ENCODE measurements at regions not wholly inside any gene's neighbourhood (a gene's known extent, or its start where the extent isn't known, plus 50 kb on each side); places are given as distances from the start of the nearest gene placed in this dataset.

GRCh38 chr5:145129797-145130196 lies 705.3 kb downstream of the PRELID2 start:
- no peak for ATAC-seq
- no peak for DNase-seq (ENCODE audit: low spot score)

- ATAC-seq (no peak), DNase-seq (ENCODE audit: low spot score) (no peak)
Measured at GRCh38 chr5:145124806-145125205, 710.3 kb downstream of the PRELID2 start.

- ATAC-seq (no peak), DNase-seq (ENCODE audit: low spot score) (no peak)
Measured at GRCh38 chr5:145118611-145119010, 716.5 kb downstream of the PRELID2 start.

DNA sequence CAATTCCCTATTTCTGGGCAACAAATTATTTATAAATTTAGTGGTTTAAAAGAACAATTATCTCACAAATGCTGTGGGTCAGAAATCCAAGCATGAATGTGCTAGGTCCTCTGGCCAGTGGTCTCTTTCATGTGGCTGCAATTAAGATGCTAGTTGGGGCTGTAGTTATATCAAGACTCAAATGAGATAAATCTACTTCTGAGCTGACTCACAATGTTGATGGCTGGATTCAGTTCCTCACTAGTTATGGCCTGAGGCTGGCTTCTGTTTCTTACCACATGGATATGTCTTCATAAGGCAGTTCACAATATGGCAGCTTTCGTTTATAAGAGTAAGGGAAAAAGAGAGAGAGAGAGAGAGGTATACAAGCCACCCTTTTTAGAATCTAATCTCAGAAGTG lies 717.0 kb downstream of the PRELID2 start:
- ATAC-seq = no peak

GRCh38 chr5:145117285-145117684 lies 717.9 kb downstream of the PRELID2 start:
- DNase-seq (ENCODE audit: low spot score) (no peak), ATAC-seq (no peak)

More for the DNA sequence above, 717.0 kb downstream of the PRELID2 start:
- DNase-seq (ENCODE audit: low spot score) = no peak

- ATAC-seq (no peak), DNase-seq (ENCODE audit: low spot score) (no peak)
Measured at GRCh38 chr5:145111420-145111819, 723.7 kb downstream of the PRELID2 start.

- no peak for DNase-seq (ENCODE audit: low spot score)
- no peak for ATAC-seq
Measured at GRCh38 chr5:145110834-145111233, 724.3 kb downstream of the PRELID2 start.

DNA sequence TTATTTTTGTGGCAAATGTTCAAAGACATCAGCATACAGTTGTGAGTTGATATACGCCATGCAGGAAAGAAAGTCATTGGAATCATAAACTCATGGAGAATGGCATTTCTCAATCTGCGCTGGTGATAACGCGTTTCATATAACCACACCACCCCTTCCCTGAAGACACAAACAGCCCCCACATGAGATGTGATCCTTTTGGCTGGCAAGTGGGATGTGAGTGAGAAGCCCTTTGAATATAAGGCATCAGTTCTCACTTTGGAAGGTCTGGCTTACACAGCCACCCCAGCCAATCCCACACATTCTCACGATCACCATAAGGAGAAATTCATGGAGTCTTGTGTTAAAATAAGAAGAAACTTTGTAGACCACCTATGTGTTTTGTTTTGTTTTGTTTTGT lies 725.0 kb downstream of the PRELID2 start:
- no peak for ATAC-seq
- no peak for DNase-seq (ENCODE audit: low spot score)

GRCh38 chr5:145105384-145105783 lies 729.8 kb downstream of the PRELID2 start:
- DNase-seq (ENCODE audit: low spot score) (no peak), ATAC-seq (no peak)

GRCh38 chr5:145104106-145104505 lies 731.0 kb downstream of the PRELID2 start:
- DNase-seq (ENCODE audit: low spot score) (no peak), ATAC-seq (no peak)

- ATAC-seq (no peak), DNase-seq (ENCODE audit: low spot score) (no peak)
Measured at GRCh38 chr5:145101246-145101645, 733.9 kb downstream of the PRELID2 start.

GRCh38 chr5:145090115-145090514 lies 745.0 kb downstream of the PRELID2 start:
- DNase-seq (ENCODE audit: low spot score) (no peak), ATAC-seq (no peak)

DNA sequence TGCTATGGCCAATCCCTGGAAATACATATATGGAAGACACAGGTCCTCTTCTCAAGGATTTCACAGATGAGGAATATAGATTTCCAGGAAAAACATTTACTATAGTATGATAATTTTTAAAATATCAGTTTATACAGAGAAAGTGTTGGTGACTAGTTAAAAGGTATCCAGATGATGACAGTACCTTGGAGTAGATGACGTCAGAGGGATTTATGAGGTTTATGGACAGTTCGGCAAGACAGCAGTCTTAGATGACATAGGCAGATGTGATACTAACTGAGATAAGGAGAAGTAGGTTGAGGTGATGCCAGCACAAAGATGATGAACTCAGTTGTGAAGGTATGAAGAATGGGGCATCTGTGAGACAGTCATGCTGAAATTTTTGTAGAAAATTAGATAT lies 750.3 kb downstream of the PRELID2 start:
- ATAC-seq = no peak
- DNase-seq (ENCODE audit: low spot score) = no peak

DNA sequence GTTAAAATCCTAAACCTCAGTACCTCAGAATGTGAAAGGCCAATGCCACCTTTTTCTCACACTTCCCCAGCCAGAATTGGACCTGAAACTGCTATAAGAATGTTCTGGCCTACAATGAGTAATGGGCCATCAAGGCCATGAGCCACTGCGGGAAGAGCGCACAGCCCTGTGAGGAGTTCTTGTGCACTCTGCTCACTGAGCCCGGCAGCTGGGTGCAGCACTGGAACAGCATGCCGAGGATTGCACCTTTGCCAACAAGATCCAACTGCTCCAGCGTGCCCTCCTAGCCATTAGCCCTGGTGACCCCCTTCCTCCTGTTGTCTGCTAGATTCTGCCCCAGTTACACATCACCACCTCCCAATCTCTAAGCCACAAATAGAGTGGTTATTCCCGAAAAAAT lies 758.1 kb downstream of the PRELID2 start:
- no peak for DNase-seq (ENCODE audit: low spot score)
- no peak for ATAC-seq

DNA sequence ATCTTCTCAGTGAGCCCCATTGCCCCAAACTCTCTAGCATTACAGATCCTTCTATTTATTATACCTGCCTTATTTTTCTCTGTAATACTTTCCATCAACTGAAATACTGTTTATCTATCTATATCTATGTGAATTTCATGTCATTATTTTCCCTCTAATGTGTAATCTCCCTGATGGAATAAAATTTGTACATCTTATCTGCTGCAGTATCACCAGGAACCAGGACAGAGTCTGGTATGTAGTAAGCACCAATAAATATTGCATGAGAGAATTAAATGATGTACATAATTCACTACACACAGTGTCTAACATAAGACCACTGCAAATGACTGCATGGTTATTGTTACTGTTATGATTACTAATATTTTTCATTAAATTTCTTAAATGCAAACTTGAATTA lies 759.1 kb downstream of the PRELID2 start:
- DNase-seq (ENCODE audit: low spot score) = no peak
- no peak for ATAC-seq

DNA sequence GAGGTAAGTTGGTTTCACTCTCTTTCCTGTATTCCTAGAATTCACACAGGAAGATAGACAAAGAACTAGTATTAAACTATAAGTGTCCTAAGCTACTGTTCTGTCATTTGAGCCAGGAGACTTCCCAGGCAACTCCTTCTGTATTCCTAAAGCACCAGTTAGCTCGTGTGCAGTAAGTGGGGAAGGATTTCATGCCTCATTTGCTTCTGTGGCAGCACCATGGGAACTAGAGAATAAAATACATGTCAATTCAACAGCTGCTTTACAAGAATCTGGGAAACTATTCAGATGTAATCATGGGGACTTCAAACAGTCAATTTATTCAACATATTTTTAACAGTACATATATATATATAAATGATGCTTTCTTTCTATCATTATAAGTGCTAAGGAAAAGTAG lies 762.3 kb downstream of the PRELID2 start:
- ATAC-seq (no peak), DNase-seq (ENCODE audit: low spot score) (no peak)

- no peak for DNase-seq (ENCODE audit: low spot score)
- ATAC-seq = no peak
Measured at GRCh38 chr5:145068721-145069120, 766.4 kb downstream of the PRELID2 start.

DNA sequence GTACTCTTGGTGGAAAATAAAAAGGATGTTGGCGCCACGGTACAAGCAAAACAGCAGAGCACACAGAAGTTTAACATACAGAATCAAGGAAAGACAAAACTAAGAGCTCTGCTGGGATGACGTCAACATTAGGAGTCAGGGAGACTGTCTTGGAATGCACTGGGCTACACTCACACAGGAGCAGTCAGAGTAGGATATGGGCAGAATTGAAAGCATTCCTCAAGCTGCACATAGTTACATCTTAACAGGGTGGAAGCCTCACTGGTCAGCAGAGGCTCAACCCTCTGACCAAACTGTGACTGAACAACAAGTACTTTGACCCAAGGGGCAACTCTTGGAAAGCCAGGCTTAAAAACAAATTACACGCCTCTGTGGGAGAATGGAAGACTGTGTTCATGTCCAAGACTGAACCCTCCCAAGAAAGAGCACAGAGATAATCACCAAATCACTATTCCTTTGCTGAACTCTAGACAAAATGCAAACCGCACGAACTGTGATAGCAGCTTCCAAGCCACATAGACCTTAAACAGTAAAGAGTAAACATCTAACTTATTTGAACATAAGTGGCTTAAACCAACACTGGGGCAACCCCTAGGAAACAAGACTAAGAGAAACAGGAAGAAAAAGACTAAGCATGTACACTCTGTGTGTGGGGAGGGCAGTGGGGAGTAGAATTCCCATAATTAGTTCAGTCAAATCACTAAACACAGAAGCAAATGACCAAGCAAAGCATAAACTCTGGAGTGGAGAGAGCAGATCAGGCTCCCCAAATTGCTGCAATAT lies 772.7 kb downstream of the PRELID2 start:
- no peak for ATAC-seq
- DNase-seq (ENCODE audit: low spot score) = no peak

GRCh38 chr5:145056800-145057199 lies 778.3 kb downstream of the PRELID2 start:
- ATAC-seq = no peak
- DNase-seq (ENCODE audit: low spot score) = no peak

DNA sequence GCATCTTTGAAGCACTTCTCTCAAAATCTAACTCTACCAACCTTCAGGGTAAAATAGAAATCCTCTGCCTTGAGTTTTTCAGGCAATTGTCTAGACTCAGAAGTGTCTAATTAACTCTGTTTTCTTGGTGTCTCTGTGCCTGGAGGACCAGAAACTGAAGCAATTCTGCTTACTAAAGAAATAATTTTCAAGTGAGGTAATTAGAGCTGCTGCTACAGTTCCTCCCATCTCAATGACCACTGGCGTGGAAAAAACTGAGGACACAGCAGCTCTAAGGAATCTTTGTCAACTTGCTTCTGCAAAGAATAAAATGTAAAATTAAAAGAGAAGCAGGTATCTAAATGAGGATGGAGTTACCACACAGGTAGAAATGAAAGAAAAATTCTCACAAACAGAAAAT lies 785.0 kb downstream of the PRELID2 start:
- ATAC-seq = no peak
- DNase-seq (ENCODE audit: low spot score) = no peak

DNA sequence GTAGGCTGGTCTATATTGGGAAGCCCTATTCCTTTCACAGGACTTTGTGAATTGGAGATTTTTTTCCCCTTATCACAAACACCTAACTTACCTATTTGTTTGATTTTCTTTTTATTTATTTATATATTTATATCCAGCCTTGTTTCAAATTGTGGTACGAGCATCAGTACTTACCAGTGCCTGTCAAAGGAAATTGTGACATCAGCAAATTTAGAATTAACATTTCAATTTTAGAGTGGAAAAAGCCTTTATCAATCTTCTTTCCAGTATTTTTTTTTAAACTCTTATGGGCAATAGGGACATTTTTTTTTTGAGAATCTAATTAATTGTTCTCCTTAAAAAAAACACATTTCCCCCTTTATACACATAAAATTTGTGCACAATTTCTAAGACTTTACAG lies 790.2 kb downstream of the PRELID2 start:
- ATAC-seq (no peak), DNase-seq (ENCODE audit: low spot score) (no peak)

GRCh38 chr5:145028626-145029025 lies 806.5 kb downstream of the PRELID2 start:
- DNase-seq (ENCODE audit: low spot score) = no peak
- no peak for ATAC-seq

DNA sequence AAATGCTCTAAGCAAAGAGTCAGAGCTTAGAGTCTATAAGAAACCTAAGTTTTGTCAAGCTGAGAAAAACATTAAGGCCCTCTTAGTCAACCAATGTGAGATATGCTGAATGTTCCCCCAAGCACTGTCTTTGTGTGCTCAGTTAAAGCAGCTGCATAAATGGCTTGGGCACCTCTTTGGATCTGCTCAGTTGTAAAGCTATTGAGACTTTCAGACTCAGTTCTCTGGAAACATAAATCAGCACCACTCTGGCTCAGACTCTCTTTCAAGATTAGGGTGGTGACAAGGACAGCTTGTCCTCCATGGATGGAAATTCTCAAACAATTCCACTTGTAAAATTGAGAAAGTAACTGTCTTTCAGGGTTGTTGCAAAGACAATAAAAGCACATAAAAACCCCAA lies 807.9 kb downstream of the PRELID2 start:
- DNase-seq (ENCODE audit: low spot score) (no peak), ATAC-seq (no peak)

Measured in left lobe of liver (tissue), 2 donors.